ENCODE measurements at regions not wholly inside any gene's neighbourhood (a gene's known extent, or its start where the extent isn't known, plus 50 kb on each side); places are given as distances from the start of the nearest gene placed in this dataset.

DNA sequence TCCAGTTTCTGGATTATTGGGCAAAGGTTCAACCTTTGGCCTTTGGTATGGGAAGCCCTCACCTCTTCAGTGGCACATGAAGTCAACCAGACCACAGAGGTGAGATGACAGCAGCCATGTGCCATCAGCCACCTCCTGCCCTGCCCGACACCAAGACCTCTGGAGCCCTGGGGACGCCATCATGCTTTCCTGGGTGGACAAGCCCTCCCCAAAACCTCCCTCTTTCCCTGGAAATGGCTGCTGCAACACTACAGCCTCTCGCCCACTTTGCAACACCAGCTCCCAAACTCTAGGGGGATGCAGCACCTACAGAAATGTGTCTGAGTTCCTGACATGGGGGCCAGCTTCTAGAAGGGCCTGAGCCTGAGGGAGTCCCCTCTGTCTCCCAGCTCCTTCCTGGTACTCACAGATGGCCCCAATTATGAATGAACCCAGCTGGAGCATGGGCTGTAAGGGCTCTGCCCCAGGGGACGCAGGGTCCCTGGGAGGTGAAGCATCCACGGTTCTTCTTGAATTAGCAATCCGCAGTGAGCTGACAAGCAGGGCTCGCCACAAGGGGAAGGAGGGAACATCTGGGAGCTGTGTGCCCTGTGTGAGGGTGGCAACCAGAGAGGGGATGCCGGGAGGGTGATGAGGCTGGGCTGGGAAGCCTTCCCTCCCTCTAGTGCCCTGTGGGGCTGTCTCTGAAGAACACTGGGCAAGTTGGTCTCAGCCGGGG, 268.5 kb upstream of the HDAC4 start:
- TF ChIP-seq, protein P1, sequence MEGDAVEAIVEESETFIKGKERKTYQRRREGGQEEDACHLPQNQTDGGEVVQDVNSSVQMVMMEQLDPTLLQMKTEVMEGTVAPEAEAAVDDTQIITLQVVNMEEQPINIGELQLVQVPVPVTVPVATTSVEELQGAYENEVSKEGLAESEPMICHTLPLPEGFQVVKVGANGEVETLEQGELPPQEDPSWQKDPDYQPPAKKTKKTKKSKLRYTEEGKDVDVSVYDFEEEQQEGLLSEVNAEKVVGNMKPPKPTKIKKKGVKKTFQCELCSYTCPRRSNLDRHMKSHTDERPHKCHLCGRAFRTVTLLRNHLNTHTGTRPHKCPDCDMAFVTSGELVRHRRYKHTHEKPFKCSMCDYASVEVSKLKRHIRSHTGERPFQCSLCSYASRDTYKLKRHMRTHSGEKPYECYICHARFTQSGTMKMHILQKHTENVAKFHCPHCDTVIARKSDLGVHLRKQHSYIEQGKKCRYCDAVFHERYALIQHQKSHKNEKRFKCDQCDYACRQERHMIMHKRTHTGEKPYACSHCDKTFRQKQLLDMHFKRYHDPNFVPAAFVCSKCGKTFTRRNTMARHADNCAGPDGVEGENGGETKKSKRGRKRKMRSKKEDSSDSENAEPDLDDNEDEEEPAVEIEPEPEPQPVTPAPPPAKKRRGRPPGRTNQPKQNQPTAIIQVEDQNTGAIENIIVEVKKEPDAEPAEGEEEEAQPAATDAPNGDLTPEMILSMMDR (IDR thresholded peaks at IDR 0.05) = no peak
- TF ChIP-seq EZH2 (IDR thresholded peaks at IDR 0.05) = no peak
- TF ChIP-seq EZH2phosphoT487 (IDR thresholded peaks at IDR 0.05) = no peak

All from neural progenitor cell (in vitro differentiated cells).